A549 (cell line): ENCODE measurements at regions not wholly inside any gene's neighbourhood (a gene's known extent, or its start where the extent isn't known, plus 50 kb on each side); places are given as distances from the start of the nearest gene placed in this dataset.

Experiments used
- ATAC-seq, 2 experiments: fragments of 200-7000 bp in 1 of 2; fragments of >200 bp in 1 of 2; cut with Nextera tagmentation in 1 of 2; cut with Tn5 transposase in 1 of 2; 3 replicates each; pipeline versions ENCODE4 v1.8.0 to v1.9.1; 2018 to 2020; ENCODE audit warnings: mild to moderate bottlenecking in 1 of 2, moderate library complexity in 1 of 2
- CTCF ChIA-PET: fragments of 300-600 bp; sonication (Branson Sonifier 250); formaldehyde crosslinking; extraction: SDS; loops from one replicate; lab custom pipeline; 2021; ENCODE audit warnings: antibody characterized with exemption, inconsistent platforms; lab: Yijun Ruan, JAX
- POLR2A ChIA-PET: fragments of 350-600 bp; formaldehyde crosslinking; extraction: SDS; loops from one replicate; lab custom pipeline; 2021; ENCODE audit warnings: antibody characterized with exemption, inconsistent platforms; lab: Yijun Ruan, JAX
- DNase-seq, 2 experiments: peaks; one replicate each; pipeline versions ENCODE4 v3.0.0 to v3.0.0-alpha.2; 2011 to 2016; ENCODE audit warnings: low read depth in 1 of 2, low spot score in 1 of 2
- FAIRE-seq: peaks from 2 replicates; lab custom pipeline; 2011; peaks lifted over from hg19 to GRCh38; lab: Jason Lieb, UNC
- H3K27ac ChIP-seq, 2 experiments: fragments of >200 bp; sonication (Bioruptor Twin); formaldehyde crosslinking; 3 replicates each; pipeline ENCODE4 v1.5.1; 2016 to 2017
- H3K4me1 ChIP-seq: fragments of >200 bp; sonication (Bioruptor Twin); formaldehyde crosslinking; 3 replicates; pipeline ENCODE4 v1.6.1; 2016
- H3K4me2 ChIP-seq: fragments of >200 bp; sonication (Bioruptor Twin); formaldehyde crosslinking; 3 replicates; pipeline ENCODE4 v1.6.1; 2016
- H3K4me3 ChIP-seq: fragments of >200 bp; sonication (Bioruptor Twin); formaldehyde crosslinking; 3 replicates; pipeline ENCODE4 v1.5.1; 2016
- H3K9me3 ChIP-seq: fragments of >200 bp; sonication (Bioruptor Twin); formaldehyde crosslinking; 3 replicates; pipeline ENCODE4 v1.6.1; 2016
- BHLHE40 ChIP-seq: IDR thresholded peaks from 2 replicates; pipeline ENCODE4 v1.6.1; 2012; ENCODE audit warnings: low read depth, low read length, inconsistent platforms
- CBX2 ChIP-seq: fragments of 200-600 bp; sonication (generic); IDR thresholded peaks from 2 replicates; pipeline ENCODE4 v1.6.1; 2016; ENCODE audit warnings: low read depth, mild to moderate bottlenecking, borderline replicate concordance
- CEBPB ChIP-seq, 2 experiments: fragments of >200 bp in 1 of 2; sonication (Bioruptor Twin) in 1 of 2; formaldehyde crosslinking in 1 of 2; IDR thresholded peaks; 2 replicates each; pipeline ENCODE4 v1.6.1; 2012 to 2016
- CHD4 ChIP-seq: fragments of 200-600 bp; sonication (generic); IDR thresholded peaks from 2 replicates; pipeline ENCODE4 v1.6.1; 2016; ENCODE audit warnings: antibody characterized with exemption, mild to moderate bottlenecking, borderline replicate concordance
- EHMT2 ChIP-seq: fragments of 200-600 bp; sonication (generic); IDR thresholded peaks from 2 replicates; pipeline ENCODE4 v1.6.1; 2016; ENCODE audit warnings: antibody characterized with exemption, low read depth, mild to moderate bottlenecking, moderate library complexity
- EP300 ChIP-seq, 2 experiments: fragments of >200 bp; sonication (Bioruptor Twin); formaldehyde crosslinking; IDR thresholded peaks; 2 replicates in 1 of 2; 3 replicates in 1 of 2; pipeline ENCODE4 v1.6.1; 2016 to 2017
- FOSB ChIP-seq: fragments of 250-450 bp; sonication (Bioruptor Pico); IDR thresholded peaks from 2 replicates; pipeline ENCODE4 v1.5.0; 2020; ENCODE audit warnings: mild to moderate bottlenecking, moderate library complexity
- FOSL2 ChIP-seq, 2 experiments: fragments of 450-650 bp in 1 of 2; fragments of >200 bp in 1 of 2; sonication (Bioruptor Twin) in 1 of 2; formaldehyde crosslinking; IDR thresholded peaks; 2 replicates each; pipeline versions ENCODE4 v1.5.0 to v1.6.1; 2016 to 2020; ENCODE audit warnings: mild to moderate bottlenecking in 1 of 2, moderate library complexity in 1 of 2
- FOXS1 ChIP-seq: fragments of 250-450 bp; sonication (Bioruptor Pico); IDR thresholded peaks from 2 replicates; pipeline ENCODE4 v1.5.0; 2020; ENCODE audit warnings: mild to moderate bottlenecking, moderate library complexity
- HEYL ChIP-seq: fragments of 250-450 bp; sonication (Bioruptor Pico); IDR thresholded peaks from 2 replicates; pipeline ENCODE4 v1.8.0; 2021; ENCODE audit warnings: mild to moderate bottlenecking, moderate library complexity
- HOXA7 ChIP-seq: fragments of 250-450 bp; sonication (Bioruptor Pico); IDR thresholded peaks from 2 replicates; pipeline ENCODE4 v1.5.0; 2020; ENCODE audit warnings: mild to moderate bottlenecking, moderate library complexity
- HOXB13 ChIP-seq: fragments of 250-450 bp; sonication (Bioruptor Pico); IDR thresholded peaks from 2 replicates; pipeline ENCODE4 v1.5.0; 2020; ENCODE audit warnings: low read depth, mild to moderate bottlenecking, moderate library complexity
- HOXB5 ChIP-seq: fragments of 250-450 bp; sonication (Bioruptor Pico); IDR thresholded peaks from 2 replicates; pipeline ENCODE4 v1.5.0; 2020; ENCODE audit warnings: mild to moderate bottlenecking, moderate library complexity
- JUN ChIP-seq, 2 experiments: fragments of >200 bp; sonication (Bioruptor Twin); formaldehyde crosslinking; IDR thresholded peaks; 2 replicates in 1 of 2; 3 replicates in 1 of 2; pipeline ENCODE4 v1.6.1; 2016 to 2017
- JUNB ChIP-seq: fragments of >200 bp; sonication (Bioruptor Twin); formaldehyde crosslinking; IDR thresholded peaks from 2 replicates; pipeline ENCODE4 v1.6.1; 2016
- KDM1A ChIP-seq: fragments of 200-600 bp; sonication (generic); IDR thresholded peaks from 2 replicates; pipeline ENCODE4 v1.6.1; 2016; ENCODE audit warnings: low read depth, mild to moderate bottlenecking
- MAZ ChIP-seq: fragments of 150-350 bp; IDR thresholded peaks from 2 replicates; pipeline ENCODE4 v1.6.1; 2014; ENCODE audit warnings: antibody characterized with exemption, low read depth, low read length, borderline replicate concordance
- NR3C1 ChIP-seq: fragments of >200 bp; sonication (Bioruptor Twin); formaldehyde crosslinking; IDR thresholded peaks from 3 replicates; pipeline ENCODE4 v1.6.1; 2017
- RARB ChIP-seq: fragments of 250-450 bp; sonication (Bioruptor Pico); IDR thresholded peaks from 2 replicates; pipeline ENCODE4 v1.8.0; 2021; ENCODE audit warnings: mild to moderate bottlenecking, moderate library complexity
- RNF2 ChIP-seq: fragments of 200-600 bp; sonication (generic); IDR thresholded peaks from 2 replicates; pipeline ENCODE4 v1.6.1; 2016; ENCODE audit warnings: low read depth, mild to moderate bottlenecking, antibody characterized with exemption, moderate library complexity, borderline replicate concordance
- SMC3 ChIP-seq: fragments of >200 bp; sonication (Bioruptor Twin); formaldehyde crosslinking; IDR thresholded peaks from 3 replicates; pipeline ENCODE4 v1.6.1; 2018; ENCODE audit warnings: inconsistent platforms
- TFCP2L1 ChIP-seq: fragments of 250-450 bp; sonication (Bioruptor Pico); IDR thresholded peaks from 2 replicates; pipeline ENCODE4 v1.5.0; 2021; ENCODE audit warnings: mild to moderate bottlenecking
- ZNF302 ChIP-seq: fragments of 250-450 bp; sonication (Bioruptor Pico); IDR thresholded peaks from 2 replicates; pipeline ENCODE4 v1.9.0; 2021; ENCODE audit warnings: inconsistent platforms, mild to moderate bottlenecking, moderate library complexity
- WGBS: methylation state at CpG from one replicate; pipeline ENCODE4 v1.1.6; 2017; ENCODE audit errors: missing lambda C conversion rate; 5-methylcytosine and 5-hydroxymethylcytosine counted together
- TF ChIP-seq, protein P1 (sequence below): fragments of >200 bp; sonication (Bioruptor Twin); formaldehyde crosslinking; IDR thresholded peaks from 3 replicates; pipeline ENCODE4 v1.6.1; 2016
- TF ChIP-seq, protein P2 (sequence below): IDR thresholded peaks from 2 replicates; pipeline ENCODE4 v1.6.1; 2012
- TF ChIP-seq, protein P3 (sequence below): IDR thresholded peaks from 2 replicates; pipeline ENCODE4 v1.6.1; 2012
- TF ChIP-seq, protein P4 (sequence below): fragments of 450-650 bp; IDR thresholded peaks from 2 replicates; pipeline ENCODE4 v1.6.1; 2014; ENCODE audit warnings: antibody characterized with exemption
- TF ChIP-seq, protein P5 (sequence below): fragments of >200 bp; sonication (Bioruptor Twin); formaldehyde crosslinking; IDR thresholded peaks from 3 replicates; pipeline ENCODE4 v1.5.1; 2016
- TF ChIP-seq, protein P6 (sequence below): fragments of 150-350 bp; IDR thresholded peaks from 2 replicates; pipeline ENCODE4 v1.6.1; 2014; ENCODE audit warnings: low read depth, mild to moderate bottlenecking, low read length

DNA sequence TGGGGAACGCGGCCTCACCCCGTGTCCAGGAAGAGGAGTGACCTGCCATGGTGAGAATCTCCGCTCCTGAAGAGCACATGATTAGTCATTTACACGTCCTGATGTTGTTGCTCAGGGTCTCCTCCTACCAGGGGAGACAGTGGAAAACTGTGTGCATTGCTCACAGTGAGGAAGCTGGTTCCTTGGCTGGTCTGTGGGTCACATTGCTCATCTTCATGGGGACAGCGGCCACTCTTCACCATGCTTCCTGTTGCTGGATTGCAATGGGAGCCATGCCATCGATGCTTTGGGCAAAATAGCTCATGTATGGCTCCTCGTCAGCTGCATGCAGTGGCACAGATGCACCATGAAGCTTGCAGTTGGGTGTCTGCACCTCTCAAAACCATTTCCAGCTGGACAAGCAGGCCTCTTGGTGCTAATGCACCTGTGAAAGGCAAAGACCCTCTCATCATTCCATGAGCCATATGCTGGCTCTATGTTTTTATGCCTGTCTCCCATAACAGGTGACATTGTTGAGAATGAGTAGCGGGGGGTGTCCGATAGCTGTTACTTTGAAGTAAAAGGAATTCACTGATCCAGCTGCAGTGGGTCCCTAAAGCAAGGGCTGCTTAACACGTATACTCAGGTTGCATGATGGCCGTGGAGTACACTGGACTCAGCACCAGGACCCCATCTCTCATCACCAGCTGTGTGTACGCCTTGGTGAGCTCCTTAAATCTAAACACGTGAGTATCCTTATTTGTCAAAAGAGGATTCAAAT is 135.0 kb upstream of the ALKAL2 start:
- TF ChIP-seq TFCP2L1 (CRISPR knock-in tag) (no peak), FOSB (CRISPR knock-in tag) (no peak), KDM1A (no peak), JUNB (no peak), SMC3 (no peak), BHLHE40 (no peak), RARB (no peak), CHD4 (no peak), HEYL (CRISPR knock-in tag) (no peak)
- TF ChIP-seq, protein P1, sequence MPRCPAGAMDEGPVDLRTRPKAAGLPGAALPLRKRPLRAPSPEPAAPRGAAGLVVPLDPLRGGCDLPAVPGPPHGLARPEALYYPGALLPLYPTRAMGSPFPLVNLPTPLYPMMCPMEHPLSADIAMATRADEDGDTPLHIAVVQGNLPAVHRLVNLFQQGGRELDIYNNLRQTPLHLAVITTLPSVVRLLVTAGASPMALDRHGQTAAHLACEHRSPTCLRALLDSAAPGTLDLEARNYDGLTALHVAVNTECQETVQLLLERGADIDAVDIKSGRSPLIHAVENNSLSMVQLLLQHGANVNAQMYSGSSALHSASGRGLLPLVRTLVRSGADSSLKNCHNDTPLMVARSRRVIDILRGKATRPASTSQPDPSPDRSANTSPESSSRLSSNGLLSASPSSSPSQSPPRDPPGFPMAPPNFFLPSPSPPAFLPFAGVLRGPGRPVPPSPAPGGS, result no peak
- TF ChIP-seq, protein P2, sequence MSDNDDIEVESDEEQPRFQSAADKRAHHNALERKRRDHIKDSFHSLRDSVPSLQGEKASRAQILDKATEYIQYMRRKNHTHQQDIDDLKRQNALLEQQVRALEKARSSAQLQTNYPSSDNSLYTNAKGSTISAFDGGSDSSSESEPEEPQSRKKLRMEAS, result no peak
- TF ChIP-seq, protein P3, sequence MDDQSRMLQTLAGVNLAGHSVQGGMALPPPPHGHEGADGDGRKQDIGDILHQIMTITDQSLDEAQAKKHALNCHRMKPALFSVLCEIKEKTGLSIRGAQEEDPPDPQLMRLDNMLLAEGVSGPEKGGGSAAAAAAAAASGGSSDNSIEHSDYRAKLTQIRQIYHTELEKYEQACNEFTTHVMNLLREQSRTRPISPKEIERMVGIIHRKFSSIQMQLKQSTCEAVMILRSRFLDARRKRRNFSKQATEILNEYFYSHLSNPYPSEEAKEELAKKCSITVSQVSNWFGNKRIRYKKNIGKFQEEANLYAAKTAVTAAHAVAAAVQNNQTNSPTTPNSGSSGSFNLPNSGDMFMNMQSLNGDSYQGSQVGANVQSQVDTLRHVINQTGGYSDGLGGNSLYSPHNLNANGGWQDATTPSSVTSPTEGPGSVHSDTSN, result no peak
- Histone ChIP-seq H3K4me2 (no peak overlapping the region), H3K27ac (no peak overlapping the region), H3K9me3 (peaks cover 3% of the 10 kb centered on the region; the same call in 2 of the 3 replicates), H3K4me3 (no peak overlapping the region), H3K4me1 (no peaks in the 10 kb centered on the region)
- WGBS, result 28% methylated on average over 13 of the region's 14 CpGs
- DNase-seq (no peak), ATAC-seq (no peak), FAIRE-seq (no peak)
- ChIA-PET CTCF (no interaction called here), POLR2A (no interaction called here)

DNA sequence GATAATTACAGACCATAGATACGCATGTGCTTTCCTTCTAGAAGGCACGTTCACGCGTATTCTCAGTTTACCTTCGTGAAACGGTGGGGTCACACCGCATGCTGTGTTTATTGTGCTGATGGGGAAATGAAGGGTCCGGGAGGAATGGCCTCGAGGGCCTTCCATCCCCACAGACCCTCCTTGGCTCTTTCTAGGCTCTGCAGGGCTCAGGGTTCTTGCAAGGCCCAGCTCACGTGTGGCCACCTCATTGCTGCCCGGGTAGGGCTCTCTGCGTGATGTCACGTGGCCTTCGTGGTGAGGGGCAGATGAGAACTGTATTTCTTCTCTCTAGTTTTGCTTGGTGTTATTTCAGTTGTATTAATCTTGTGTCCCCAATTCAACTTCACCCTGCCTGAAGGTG is 133.5 kb upstream of the ALKAL2 start:
- H3K4me1 ChIP-seq, result no peaks in the 10 kb centered on the region
- H3K4me2 ChIP-seq, result no peak overlapping the region
- no peak for TF ChIP-seq JUN (IDR thresholded peaks at IDR 0.05)
- TF ChIP-seq ZNF302 (CRISPR knock-in tag), result no peak
- no peak for TF ChIP-seq EHMT2
- TF ChIP-seq, protein P4, sequence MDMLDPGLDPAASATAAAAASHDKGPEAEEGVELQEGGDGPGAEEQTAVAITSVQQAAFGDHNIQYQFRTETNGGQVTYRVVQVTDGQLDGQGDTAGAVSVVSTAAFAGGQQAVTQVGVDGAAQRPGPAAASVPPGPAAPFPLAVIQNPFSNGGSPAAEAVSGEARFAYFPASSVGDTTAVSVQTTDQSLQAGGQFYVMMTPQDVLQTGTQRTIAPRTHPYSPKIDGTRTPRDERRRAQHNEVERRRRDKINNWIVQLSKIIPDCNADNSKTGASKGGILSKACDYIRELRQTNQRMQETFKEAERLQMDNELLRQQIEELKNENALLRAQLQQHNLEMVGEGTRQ, result no peak
- TF ChIP-seq, protein P5, sequence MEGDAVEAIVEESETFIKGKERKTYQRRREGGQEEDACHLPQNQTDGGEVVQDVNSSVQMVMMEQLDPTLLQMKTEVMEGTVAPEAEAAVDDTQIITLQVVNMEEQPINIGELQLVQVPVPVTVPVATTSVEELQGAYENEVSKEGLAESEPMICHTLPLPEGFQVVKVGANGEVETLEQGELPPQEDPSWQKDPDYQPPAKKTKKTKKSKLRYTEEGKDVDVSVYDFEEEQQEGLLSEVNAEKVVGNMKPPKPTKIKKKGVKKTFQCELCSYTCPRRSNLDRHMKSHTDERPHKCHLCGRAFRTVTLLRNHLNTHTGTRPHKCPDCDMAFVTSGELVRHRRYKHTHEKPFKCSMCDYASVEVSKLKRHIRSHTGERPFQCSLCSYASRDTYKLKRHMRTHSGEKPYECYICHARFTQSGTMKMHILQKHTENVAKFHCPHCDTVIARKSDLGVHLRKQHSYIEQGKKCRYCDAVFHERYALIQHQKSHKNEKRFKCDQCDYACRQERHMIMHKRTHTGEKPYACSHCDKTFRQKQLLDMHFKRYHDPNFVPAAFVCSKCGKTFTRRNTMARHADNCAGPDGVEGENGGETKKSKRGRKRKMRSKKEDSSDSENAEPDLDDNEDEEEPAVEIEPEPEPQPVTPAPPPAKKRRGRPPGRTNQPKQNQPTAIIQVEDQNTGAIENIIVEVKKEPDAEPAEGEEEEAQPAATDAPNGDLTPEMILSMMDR, result no peak
- TF ChIP-seq, protein P6, sequence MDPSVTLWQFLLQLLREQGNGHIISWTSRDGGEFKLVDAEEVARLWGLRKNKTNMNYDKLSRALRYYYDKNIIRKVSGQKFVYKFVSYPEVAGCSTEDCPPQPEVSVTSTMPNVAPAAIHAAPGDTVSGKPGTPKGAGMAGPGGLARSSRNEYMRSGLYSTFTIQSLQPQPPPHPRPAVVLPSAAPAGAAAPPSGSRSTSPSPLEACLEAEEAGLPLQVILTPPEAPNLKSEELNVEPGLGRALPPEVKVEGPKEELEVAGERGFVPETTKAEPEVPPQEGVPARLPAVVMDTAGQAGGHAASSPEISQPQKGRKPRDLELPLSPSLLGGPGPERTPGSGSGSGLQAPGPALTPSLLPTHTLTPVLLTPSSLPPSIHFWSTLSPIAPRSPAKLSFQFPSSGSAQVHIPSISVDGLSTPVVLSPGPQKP, result no peak
- TF ChIP-seq EP300 (IDR thresholded peaks at IDR 0.05), result no peak
- TF ChIP-seq HOXA7 (CRISPR knock-in tag), result no peak
- no peak for TF ChIP-seq MAZ
- no peak for TF ChIP-seq KDM1A
- TF ChIP-seq CBX2, result no peak
- TF ChIP-seq FOXS1 (CRISPR knock-in tag), result no peak
- TF ChIP-seq TFCP2L1 (CRISPR knock-in tag), result no peak
- TF ChIP-seq NR3C1, result no peak
- TF ChIP-seq HOXB5 (CRISPR knock-in tag), result no peak
- no peak for TF ChIP-seq RNF2
- TF ChIP-seq, protein P3, result no peak
- no peak for TF ChIP-seq HOXB13 (CRISPR knock-in tag)
- TF ChIP-seq FOSL2 (IDR thresholded peaks at IDR 0.05), result no peak
- TF ChIP-seq FOSL2 (CRISPR knock-in tag; IDR thresholded peaks at IDR 0.05), result no peak
- no peak for TF ChIP-seq CEBPB (IDR thresholded peaks at IDR 0.05)
- POLR2A ChIA-PET, result no interaction called here
- H3K27ac ChIP-seq, result no peak overlapping the region
- 65% methylated on average over 14 of the region's 14 CpGs for WGBS
- no peak for DNase-seq
- FAIRE-seq, result no peak
- H3K9me3 ChIP-seq, result peaks cover 3% of the 10 kb centered on the region; the same call in 2 of the 3 replicates
- no peak for ATAC-seq
- CTCF ChIA-PET, result no interaction called here
- H3K4me3 ChIP-seq, result no peak overlapping the region
